GM12878 (cell line): ENCODE measurements at regions not wholly inside any gene's neighbourhood (a gene's known extent, or its start where the extent isn't known, plus 50 kb on each side); places are given as distances from the start of the nearest gene placed in this dataset.

Source experiments
- ATAC-seq: fragments of 200-7000 bp; cut with Tn5 transposase; 3 replicates; pipeline ENCODE4 v1.9.1; 2020; ENCODE audit warnings: mild to moderate bottlenecking, moderate library complexity
- BruUV-seq: library from RNA; stranded (reverse); fragments of 400-500 nt; replicated peaks from 2 replicates; lab custom pipeline; 2021; lab: Mats Ljungman, UMichigan
- CTCF ChIA-PET: fragments of 300-600 bp; sonication (Branson Sonifier 250); formaldehyde crosslinking; extraction: SDS; loops from one replicate; lab custom pipeline; 2021; ENCODE audit warnings: inconsistent platforms; lab: Yijun Ruan, JAX
- POLR2A ChIA-PET: fragments of 350-600 bp; formaldehyde crosslinking; extraction: SDS; loops from one replicate; lab custom pipeline; 2021; ENCODE audit warnings: inconsistent platforms; lab: Charles Lee
- RAD21 ChIA-PET: fragments of 300-600 bp; sonication (Branson Sonifier 250); formaldehyde crosslinking; loops from one replicate; lab custom pipeline; 2023; ENCODE audit warnings: antibody characterized with exemption; ENCODE audit not compliant: unreplicated experiment; lab: Charles Lee
- SMC1A ChIA-PET: fragments of 300-600 bp; sonication (Branson Sonifier 250); formaldehyde crosslinking; loops from one replicate; lab custom pipeline; 2023; ENCODE audit not compliant: unreplicated experiment, uncharacterized antibody; lab: Charles Lee
- DNase-seq: peaks from one replicate; pipeline ENCODE4 v3.0.0-alpha.2; 2011; ENCODE audit warnings: low read depth, low spot score
- FAIRE-seq: peaks from 3 replicates; lab custom pipeline; 2011; peaks lifted over from hg19 to GRCh38; lab: Jason Lieb, UNC
- H2AFZ ChIP-seq: 2 replicates; pipeline ENCODE4 v1.6.0; 2011; ENCODE audit warnings: low read depth, low read length, control low read depth; ENCODE audit not compliant: control insufficient read depth
- H3K27ac ChIP-seq: 2 replicates; pipeline ENCODE4 v1.5.1; 2011; ENCODE audit warnings: control low read depth; ENCODE audit not compliant: control insufficient read depth, insufficient read depth
- H3K27me3 ChIP-seq, 2 experiments: replicated peaks in 1 of 2; 2 replicates each; pipeline versions ENCODE4 v1.6.0 to v1.6.1; 2011; ENCODE audit warnings: low read length in 1 of 2; ENCODE audit not compliant: control insufficient read depth in 2 of 2, insufficient read depth in 2 of 2
- H3K36me3 ChIP-seq, 2 experiments: 2 replicates each; pipeline ENCODE4 v1.5.1; 2011; ENCODE audit warnings: low read length in 1 of 2; ENCODE audit not compliant: control insufficient read depth in 2 of 2, insufficient read depth in 2 of 2
- H3K4me1 ChIP-seq: 2 replicates; pipeline ENCODE4 v1.6.1; 2011; ENCODE audit warnings: mild to moderate bottlenecking, low read length, moderate library complexity, mixed read lengths; ENCODE audit not compliant: control insufficient read depth, insufficient read depth
- H3K4me2 ChIP-seq: 2 replicates; pipeline ENCODE4 v1.6.0; 2011; ENCODE audit warnings: control low read depth; ENCODE audit not compliant: control insufficient read depth, insufficient read depth
- H3K4me3 ChIP-seq: fragments of 200-600 bp; sonication (generic); 2 replicates; pipeline ENCODE4 v1.5.1; 2016
- H3K79me2 ChIP-seq: 2 replicates; pipeline ENCODE4 v1.6.0; 2011; ENCODE audit warnings: low read length; ENCODE audit not compliant: control insufficient read depth, insufficient read depth
- H3K9ac ChIP-seq: 2 replicates; pipeline ENCODE4 v1.8.0; 2011; ENCODE audit warnings: low read length, control low read depth, mixed read lengths; ENCODE audit not compliant: control insufficient read depth, insufficient read depth
- H3K9me3 ChIP-seq: replicated peaks from 3 replicates; pipeline ENCODE4 v1.5.1; 2011; ENCODE audit warnings: mild to moderate bottlenecking, low read length; ENCODE audit not compliant: control insufficient read depth, insufficient read depth
- H4K20me1 ChIP-seq: 2 replicates; pipeline ENCODE4 v1.6.0; 2011; ENCODE audit not compliant: control insufficient read depth, insufficient read depth
- CBFB ChIP-seq: IDR thresholded peaks from 2 replicates; pipeline ENCODE4 v1.6.1; 2016; ENCODE audit warnings: antibody characterized with exemption, low read depth
- CHD2 ChIP-seq: IDR thresholded peaks from 2 replicates; pipeline ENCODE4 v1.6.1; 2011; ENCODE audit warnings: low read depth, low read length, improper control_type of control experiment, borderline replicate concordance
- EED ChIP-seq: sonication (generic); IDR thresholded peaks from 2 replicates; pipeline ENCODE4 v1.6.1; 2016; ENCODE audit warnings: antibody characterized with exemption, low read depth
- GATAD2B ChIP-seq: fragments of 450-650 bp; conservative IDR thresholded peaks from 2 replicates; pipeline ENCODE4 v1.6.1; 2017; ENCODE audit warnings: low read depth, mild to moderate bottlenecking, moderate library complexity
- IRF4 ChIP-seq: IDR thresholded peaks from 2 replicates; pipeline ENCODE4 v1.6.1; 2011; ENCODE audit warnings: low read depth, low read length
- NBN ChIP-seq: fragments of 450-650 bp; IDR thresholded peaks from 2 replicates; pipeline ENCODE4 v1.6.1; 2016
- RB1 ChIP-seq: fragments of 450-650 bp; formaldehyde crosslinking; IDR thresholded peaks from 2 replicates; pipeline ENCODE4 v1.6.1; 2017; ENCODE audit warnings: mild to moderate bottlenecking, borderline replicate concordance
- RBBP5 ChIP-seq: fragments of 200-600 bp; sonication (generic); conservative IDR thresholded peaks from 2 replicates; pipeline ENCODE4 v1.6.1; 2016
- ZNF24 ChIP-seq: fragments of 450-650 bp; IDR thresholded peaks from 2 replicates; pipeline ENCODE4 v1.6.1; 2017; ENCODE audit warnings: antibody characterized with exemption, mild to moderate bottlenecking
- WGBS: methylation state at CpG from one replicate; pipeline ENCODE4 v1.1.6; 2016; ENCODE audit warnings: low lambda C conversion rate; ENCODE audit not compliant: insufficient replicate concordance, insufficient coverage; ENCODE audit errors: missing lambda C conversion rate; 5-methylcytosine and 5-hydroxymethylcytosine counted together
- in situ Hi-C: fragments of 300-500 bp; cut with MboI; formaldehyde crosslinking; loops from 9 replicates; pipeline ENCODE4 v1.14.3; 2018; ENCODE audit warnings: mixed read lengths
- intact Hi-C: fragments of 100-400 bp; cut with micrococcal nuclease; formaldehyde crosslinking; loops from one replicate; pipeline ENCODE4 v1.14.2; 2022; ENCODE audit not compliant: unreplicated experiment
- TF ChIP-seq, protein P1 (sequence below): fragments of 450-650 bp; IDR thresholded peaks from 2 replicates; pipeline ENCODE4 v1.6.1; 2017; ENCODE audit warnings: low read depth, mild to moderate bottlenecking, moderate library complexity
- TF ChIP-seq, protein P2 (sequence below): fragments of 150-350 bp; IDR thresholded peaks from 2 replicates; pipeline ENCODE4 v1.6.1; 2014; ENCODE audit warnings: mild to moderate bottlenecking, low read depth, low read length
- TF ChIP-seq, protein P3 (sequence below): fragments of 450-650 bp; IDR thresholded peaks from 2 replicates; pipeline ENCODE4 v1.6.1; 2014; ENCODE audit warnings: mild to moderate bottlenecking
- TF ChIP-seq, protein P4 (sequence below): IDR thresholded peaks from 2 replicates; pipeline ENCODE4 v1.6.1; 2011; ENCODE audit warnings: low read depth, low read length, improper control_type of control experiment, borderline replicate concordance
- TF ChIP-seq, protein P5 (sequence below): fragments of 450-650 bp; IDR thresholded peaks from 2 replicates; pipeline ENCODE4 v1.6.1; 2016; ENCODE audit warnings: mild to moderate bottlenecking
- TF ChIP-seq, protein P6 (sequence below): fragments of 450-650 bp; IDR thresholded peaks from 2 replicates; pipeline ENCODE4 v1.6.1; 2018; ENCODE audit warnings: mild to moderate bottlenecking, low read depth, moderate library complexity; ENCODE audit not compliant: partially characterized antibody

DNA sequence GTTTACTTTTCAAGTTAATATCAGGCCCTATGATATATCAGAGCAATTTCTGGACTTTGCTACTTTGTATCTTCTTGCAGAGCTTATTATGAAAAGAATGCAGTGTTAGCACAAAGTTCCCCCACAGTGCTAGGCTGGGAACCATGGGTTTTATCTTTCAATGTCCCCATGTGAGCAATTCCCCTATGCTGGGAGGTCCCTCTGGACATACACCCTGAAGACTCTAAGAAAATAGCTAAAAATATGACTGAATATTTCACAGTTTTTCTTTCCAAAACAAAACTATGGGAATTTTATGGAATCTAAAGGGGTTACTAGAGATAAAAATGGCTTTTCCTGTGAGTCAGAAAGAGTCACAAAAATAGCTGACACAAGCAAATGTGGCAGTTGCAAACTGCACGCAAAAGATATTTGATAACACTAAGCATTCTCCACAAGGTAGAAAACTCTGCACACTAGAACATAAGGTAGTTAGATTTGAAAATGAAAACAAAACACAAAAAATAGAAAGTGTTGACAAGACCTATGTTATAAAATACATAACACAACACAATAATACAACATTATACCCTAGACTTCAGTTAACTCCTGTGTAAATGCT is 487.5 kb upstream of the GRIN3A start:
- Histone ChIP-seq H3K79me2 (no peaks in the 10 kb centered on the region), H2AFZ (no peak overlapping the region), H4K20me1 (no peaks in the 10 kb centered on the region), H3K4me3 (no peak overlapping the region), H3K4me1 (no peaks in the 10 kb centered on the region), H3K9me3 (no peaks in the 10 kb centered on the region), H3K9ac (no peak overlapping the region), H3K27ac (no peak overlapping the region), H3K4me2 (no peak overlapping the region), H3K27me3 (no peaks in the 10 kb centered on the region), H3K36me3 (no peaks in the 10 kb centered on the region)
- intact Hi-C loops, result no loop called here
- DNase-seq (no peak), FAIRE-seq (no peak), ATAC-seq (no peak)
- RAD21 ChIA-PET, result interaction anchor here (1.0 kb wide), 1 partner anchor 154 kb away, joined by 3 read pairs; no protein-coding TSS in a partner anchor
- WGBS, result 0% methylated on average over 1 of the region's 1 CpG
- in situ Hi-C loops, result loop anchor here (25.0 kb wide), 1 partner anchor 89 kb away; no protein-coding TSS in a partner anchor
- SMC1A ChIA-PET, result no interaction called here
- CTCF ChIA-PET, result no interaction called here
- POLR2A ChIA-PET, result no interaction called here
- BruUV-seq, result no TSS peak
- TF ChIP-seq ZNF24 (no peak), IRF4 (no peak), CHD2 (no peak), NBN (no peak), CBFB (no peak), RBBP5 (no peak), GATAD2B (no peak), EED (no peak), RB1 (no peak)
- TF ChIP-seq, protein P1, sequence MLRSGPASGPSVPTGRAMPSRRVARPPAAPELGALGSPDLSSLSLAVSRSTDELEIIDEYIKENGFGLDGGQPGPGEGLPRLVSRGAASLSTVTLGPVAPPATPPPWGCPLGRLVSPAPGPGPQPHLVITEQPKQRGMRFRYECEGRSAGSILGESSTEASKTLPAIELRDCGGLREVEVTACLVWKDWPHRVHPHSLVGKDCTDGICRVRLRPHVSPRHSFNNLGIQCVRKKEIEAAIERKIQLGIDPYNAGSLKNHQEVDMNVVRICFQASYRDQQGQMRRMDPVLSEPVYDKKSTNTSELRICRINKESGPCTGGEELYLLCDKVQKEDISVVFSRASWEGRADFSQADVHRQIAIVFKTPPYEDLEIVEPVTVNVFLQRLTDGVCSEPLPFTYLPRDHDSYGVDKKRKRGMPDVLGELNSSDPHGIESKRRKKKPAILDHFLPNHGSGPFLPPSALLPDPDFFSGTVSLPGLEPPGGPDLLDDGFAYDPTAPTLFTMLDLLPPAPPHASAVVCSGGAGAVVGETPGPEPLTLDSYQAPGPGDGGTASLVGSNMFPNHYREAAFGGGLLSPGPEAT, result no peak
- TF ChIP-seq, protein P2, sequence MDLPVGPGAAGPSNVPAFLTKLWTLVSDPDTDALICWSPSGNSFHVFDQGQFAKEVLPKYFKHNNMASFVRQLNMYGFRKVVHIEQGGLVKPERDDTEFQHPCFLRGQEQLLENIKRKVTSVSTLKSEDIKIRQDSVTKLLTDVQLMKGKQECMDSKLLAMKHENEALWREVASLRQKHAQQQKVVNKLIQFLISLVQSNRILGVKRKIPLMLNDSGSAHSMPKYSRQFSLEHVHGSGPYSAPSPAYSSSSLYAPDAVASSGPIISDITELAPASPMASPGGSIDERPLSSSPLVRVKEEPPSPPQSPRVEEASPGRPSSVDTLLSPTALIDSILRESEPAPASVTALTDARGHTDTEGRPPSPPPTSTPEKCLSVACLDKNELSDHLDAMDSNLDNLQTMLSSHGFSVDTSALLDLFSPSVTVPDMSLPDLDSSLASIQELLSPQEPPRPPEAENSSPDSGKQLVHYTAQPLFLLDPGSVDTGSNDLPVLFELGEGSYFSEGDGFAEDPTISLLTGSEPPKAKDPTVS, result no peak
- TF ChIP-seq, protein P3, sequence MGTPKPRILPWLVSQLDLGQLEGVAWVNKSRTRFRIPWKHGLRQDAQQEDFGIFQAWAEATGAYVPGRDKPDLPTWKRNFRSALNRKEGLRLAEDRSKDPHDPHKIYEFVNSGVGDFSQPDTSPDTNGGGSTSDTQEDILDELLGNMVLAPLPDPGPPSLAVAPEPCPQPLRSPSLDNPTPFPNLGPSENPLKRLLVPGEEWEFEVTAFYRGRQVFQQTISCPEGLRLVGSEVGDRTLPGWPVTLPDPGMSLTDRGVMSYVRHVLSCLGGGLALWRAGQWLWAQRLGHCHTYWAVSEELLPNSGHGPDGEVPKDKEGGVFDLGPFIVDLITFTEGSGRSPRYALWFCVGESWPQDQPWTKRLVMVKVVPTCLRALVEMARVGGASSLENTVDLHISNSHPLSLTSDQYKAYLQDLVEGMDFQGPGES, result no peak
- TF ChIP-seq, protein P4, sequence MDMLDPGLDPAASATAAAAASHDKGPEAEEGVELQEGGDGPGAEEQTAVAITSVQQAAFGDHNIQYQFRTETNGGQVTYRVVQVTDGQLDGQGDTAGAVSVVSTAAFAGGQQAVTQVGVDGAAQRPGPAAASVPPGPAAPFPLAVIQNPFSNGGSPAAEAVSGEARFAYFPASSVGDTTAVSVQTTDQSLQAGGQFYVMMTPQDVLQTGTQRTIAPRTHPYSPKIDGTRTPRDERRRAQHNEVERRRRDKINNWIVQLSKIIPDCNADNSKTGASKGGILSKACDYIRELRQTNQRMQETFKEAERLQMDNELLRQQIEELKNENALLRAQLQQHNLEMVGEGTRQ, result no peak
- TF ChIP-seq, protein P5, sequence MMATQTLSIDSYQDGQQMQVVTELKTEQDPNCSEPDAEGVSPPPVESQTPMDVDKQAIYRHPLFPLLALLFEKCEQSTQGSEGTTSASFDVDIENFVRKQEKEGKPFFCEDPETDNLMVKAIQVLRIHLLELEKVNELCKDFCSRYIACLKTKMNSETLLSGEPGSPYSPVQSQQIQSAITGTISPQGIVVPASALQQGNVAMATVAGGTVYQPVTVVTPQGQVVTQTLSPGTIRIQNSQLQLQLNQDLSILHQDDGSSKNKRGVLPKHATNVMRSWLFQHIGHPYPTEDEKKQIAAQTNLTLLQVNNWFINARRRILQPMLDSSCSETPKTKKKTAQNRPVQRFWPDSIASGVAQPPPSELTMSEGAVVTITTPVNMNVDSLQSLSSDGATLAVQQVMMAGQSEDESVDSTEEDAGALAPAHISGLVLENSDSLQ, result no peak
- TF ChIP-seq, protein P6, sequence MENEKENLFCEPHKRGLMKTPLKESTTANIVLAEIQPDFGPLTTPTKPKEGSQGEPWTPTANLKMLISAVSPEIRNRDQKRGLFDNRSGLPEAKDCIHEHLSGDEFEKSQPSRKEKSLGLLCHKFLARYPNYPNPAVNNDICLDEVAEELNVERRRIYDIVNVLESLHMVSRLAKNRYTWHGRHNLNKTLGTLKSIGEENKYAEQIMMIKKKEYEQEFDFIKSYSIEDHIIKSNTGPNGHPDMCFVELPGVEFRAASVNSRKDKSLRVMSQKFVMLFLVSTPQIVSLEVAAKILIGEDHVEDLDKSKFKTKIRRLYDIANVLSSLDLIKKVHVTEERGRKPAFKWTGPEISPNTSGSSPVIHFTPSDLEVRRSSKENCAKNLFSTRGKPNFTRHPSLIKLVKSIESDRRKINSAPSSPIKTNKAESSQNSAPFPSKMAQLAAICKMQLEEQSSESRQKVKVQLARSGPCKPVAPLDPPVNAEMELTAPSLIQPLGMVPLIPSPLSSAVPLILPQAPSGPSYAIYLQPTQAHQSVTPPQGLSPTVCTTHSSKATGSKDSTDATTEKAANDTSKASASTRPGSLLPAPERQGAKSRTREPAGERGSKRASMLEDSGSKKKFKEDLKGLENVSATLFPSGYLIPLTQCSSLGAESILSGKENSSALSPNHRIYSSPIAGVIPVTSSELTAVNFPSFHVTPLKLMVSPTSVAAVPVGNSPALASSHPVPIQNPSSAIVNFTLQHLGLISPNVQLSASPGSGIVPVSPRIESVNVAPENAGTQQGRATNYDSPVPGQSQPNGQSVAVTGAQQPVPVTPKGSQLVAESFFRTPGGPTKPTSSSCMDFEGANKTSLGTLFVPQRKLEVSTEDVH, result no peak
